GM12878 (cell line): ENCODE measurements at regions not wholly inside any gene's neighbourhood (a gene's known extent, or its start where the extent isn't known, plus 50 kb on each side); places are given as distances from the start of the nearest gene placed in this dataset.

ENCODE experiments used
- CBFB ChIP-seq: IDR thresholded peaks from 2 replicates; pipeline ENCODE4 v1.6.1; 2016; ENCODE audit warnings: antibody characterized with exemption, low read depth
- CHD1 ChIP-seq: IDR thresholded peaks from 2 replicates; pipeline ENCODE4 v1.6.1; 2012; ENCODE audit warnings: low read depth, low read length, improper control_type of control experiment
- GATAD2B ChIP-seq: fragments of 450-650 bp; conservative IDR thresholded peaks from 2 replicates; pipeline ENCODE4 v1.6.1; 2017; ENCODE audit warnings: low read depth, mild to moderate bottlenecking, moderate library complexity
- IKZF1 ChIP-seq: fragments of 450-650 bp; conservative IDR thresholded peaks from 2 replicates; pipeline ENCODE4 v1.6.1; 2017; ENCODE audit warnings: antibody characterized with exemption, mild to moderate bottlenecking
- POLR2A ChIP-seq: IDR thresholded peaks from 2 replicates; pipeline ENCODE4 v1.6.1; 2011; ENCODE audit warnings: low read depth, mild to moderate bottlenecking, low read length
- TCF12 ChIP-seq: IDR thresholded peaks from 2 replicates; pipeline ENCODE4 v1.6.1; 2011; ENCODE audit warnings: low read depth, mild to moderate bottlenecking, low read length
- ZBTB11 ChIP-seq: fragments of 450-650 bp; formaldehyde crosslinking; IDR thresholded peaks from 2 replicates; pipeline ENCODE4 v1.5.0; 2022; ENCODE audit warnings: mild to moderate bottlenecking, missing genetic modification characterization
- ZNF274 ChIP-seq: IDR thresholded peaks from one replicate; pipeline ENCODE4 v1.8.0; 2011; ENCODE audit not compliant: insufficient read length, insufficient read depth
- TF ChIP-seq, protein P1 (sequence below): IDR thresholded peaks from 2 replicates; pipeline ENCODE4 v1.6.1; 2011; ENCODE audit warnings: mild to moderate bottlenecking, low read depth, low read length, moderate library complexity; ENCODE audit not compliant: insufficient replicate concordance
- TF ChIP-seq, protein P2 (sequence below): IDR thresholded peaks from 2 replicates; pipeline ENCODE4 v1.6.1; 2011; ENCODE audit warnings: low read depth, mild to moderate bottlenecking, low read length, moderate library complexity, borderline replicate concordance; ENCODE audit errors: extremely low read depth
- TF ChIP-seq, protein P3 (sequence below): IDR thresholded peaks from 2 replicates; pipeline ENCODE4 v1.6.1; 2011; ENCODE audit warnings: borderline replicate concordance, low read depth, mild to moderate bottlenecking, moderate library complexity, mixed read lengths, low read length; ENCODE audit not compliant: insufficient read depth; ENCODE audit errors: extremely low read length

DNA sequence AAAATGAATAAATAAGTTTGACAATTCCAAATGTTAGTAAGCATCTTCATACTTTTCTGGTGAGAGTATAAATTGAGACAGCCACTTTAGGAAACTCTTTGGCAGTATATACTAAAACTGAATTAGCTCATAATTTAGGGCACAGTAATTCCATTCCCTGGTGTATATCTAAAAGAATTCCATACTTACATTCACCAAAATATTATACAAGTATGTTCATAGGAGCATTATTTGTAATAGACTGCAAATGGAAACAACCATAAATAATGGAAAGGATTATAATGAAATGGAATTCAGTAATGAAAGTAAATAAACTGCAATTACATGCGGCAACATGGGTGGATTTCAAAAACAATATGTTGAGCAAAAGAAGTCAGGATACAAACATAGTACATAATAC, 315.8 kb upstream of the LRRC4C start (continued):
- TF ChIP-seq ZBTB11 (no peak), CHD1 (no peak), TCF12 (no peak), CBFB (no peak), IKZF1 (no peak), POLR2A (no peak), ZNF274 (no peak), GATAD2B (no peak)
- TF ChIP-seq, protein P1, sequence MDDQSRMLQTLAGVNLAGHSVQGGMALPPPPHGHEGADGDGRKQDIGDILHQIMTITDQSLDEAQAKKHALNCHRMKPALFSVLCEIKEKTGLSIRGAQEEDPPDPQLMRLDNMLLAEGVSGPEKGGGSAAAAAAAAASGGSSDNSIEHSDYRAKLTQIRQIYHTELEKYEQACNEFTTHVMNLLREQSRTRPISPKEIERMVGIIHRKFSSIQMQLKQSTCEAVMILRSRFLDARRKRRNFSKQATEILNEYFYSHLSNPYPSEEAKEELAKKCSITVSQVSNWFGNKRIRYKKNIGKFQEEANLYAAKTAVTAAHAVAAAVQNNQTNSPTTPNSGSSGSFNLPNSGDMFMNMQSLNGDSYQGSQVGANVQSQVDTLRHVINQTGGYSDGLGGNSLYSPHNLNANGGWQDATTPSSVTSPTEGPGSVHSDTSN: no peak
- TF ChIP-seq, protein P2, sequence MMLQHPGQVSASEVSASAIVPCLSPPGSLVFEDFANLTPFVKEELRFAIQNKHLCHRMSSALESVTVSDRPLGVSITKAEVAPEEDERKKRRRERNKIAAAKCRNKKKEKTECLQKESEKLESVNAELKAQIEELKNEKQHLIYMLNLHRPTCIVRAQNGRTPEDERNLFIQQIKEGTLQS: no peak
- TF ChIP-seq, protein P3, sequence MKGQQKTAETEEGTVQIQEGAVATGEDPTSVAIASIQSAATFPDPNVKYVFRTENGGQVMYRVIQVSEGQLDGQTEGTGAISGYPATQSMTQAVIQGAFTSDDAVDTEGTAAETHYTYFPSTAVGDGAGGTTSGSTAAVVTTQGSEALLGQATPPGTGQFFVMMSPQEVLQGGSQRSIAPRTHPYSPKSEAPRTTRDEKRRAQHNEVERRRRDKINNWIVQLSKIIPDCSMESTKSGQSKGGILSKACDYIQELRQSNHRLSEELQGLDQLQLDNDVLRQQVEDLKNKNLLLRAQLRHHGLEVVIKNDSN: no peak
- TF ChIP-seq, all 136 proteins: peak for 0
